PC-3 (cell line): ENCODE measurements at regions not wholly inside any gene's neighbourhood (a gene's known extent, or its start where the extent isn't known, plus 50 kb on each side); places are given as distances from the start of the nearest gene placed in this dataset.

Experiments
- ATAC-seq: fragments of 200-7000 bp; cut with Tn5 transposase; 2 replicates; pipeline ENCODE4 v1.9.1; 2020; ENCODE audit warnings: mild to moderate bottlenecking, moderate library complexity
- BruUV-seq: library from RNA; stranded (reverse); fragments of 400-500 nt; replicated peaks from 2 replicates; lab custom pipeline; 2021; lab: Mats Ljungman, UMichigan
- CTCF ChIA-PET: fragments of 300-600 bp; sonication (Branson Sonifier 250); formaldehyde crosslinking; loops from one replicate; lab custom pipeline; 2022; ENCODE audit warnings: antibody characterized with exemption; lab: Charles Lee
- POLR2A ChIA-PET: fragments of 300-600 bp; sonication (Branson Sonifier 250); formaldehyde crosslinking; loops from one replicate; lab custom pipeline; 2022; ENCODE audit warnings: antibody characterized with exemption; ENCODE audit not compliant: unreplicated experiment; lab: Charles Lee
- DNase-seq: peaks from one replicate; pipeline ENCODE4 v3.0.0-alpha.2; 2015
- H2AFZ ChIP-seq: fragments of 300-600 bp; sonication (generic); 2 replicates; pipeline ENCODE4 v1.6.0; 2016; ENCODE audit warnings: antibody characterized with exemption, low read length
- H3F3A ChIP-seq: fragments of 300-600 bp; sonication (generic); one replicate; pipeline ENCODE4 v1.6.0; 2017; ENCODE audit warnings: antibody characterized with exemption, low read length, control low read depth, mild to moderate bottlenecking; ENCODE audit not compliant: unreplicated experiment
- H3K27ac ChIP-seq: fragments of 300-600 bp; sonication (generic); 2 replicates; pipeline ENCODE4 v1.5.1; 2016; ENCODE audit warnings: mild to moderate bottlenecking, low read length
- H3K27me3 ChIP-seq: fragments of 300-600 bp; sonication (generic); 2 replicates; pipeline ENCODE4 v1.6.1; 2016; ENCODE audit warnings: low read length, mixed read lengths
- H3K36me3 ChIP-seq: fragments of 300-600 bp; sonication (generic); 2 replicates; pipeline ENCODE4 v1.6.1; 2016; ENCODE audit warnings: low read depth, mixed run types, low read length, mixed read lengths
- H3K4me1 ChIP-seq: fragments of 300-600 bp; sonication (generic); 2 replicates; pipeline ENCODE4 v1.5.1; 2016; ENCODE audit warnings: low read length; ENCODE audit not compliant: insufficient read depth
- H3K4me2 ChIP-seq: fragments of 300-600 bp; sonication (generic); 2 replicates; pipeline ENCODE4 v1.6.0; 2016; ENCODE audit warnings: low read length
- H3K4me3 ChIP-seq: fragments of 300-600 bp; sonication (generic); 2 replicates; pipeline ENCODE4 v1.5.1; 2016; ENCODE audit warnings: mild to moderate bottlenecking, low read length, mixed read lengths
- H3K79me2 ChIP-seq: fragments of 300-600 bp; sonication (generic); 2 replicates; pipeline ENCODE4 v1.6.1; 2017; ENCODE audit warnings: low read length, mixed read lengths
- H3K9ac ChIP-seq: fragments of 300-600 bp; sonication (generic); 2 replicates; pipeline ENCODE4 v1.6.0; 2016; ENCODE audit warnings: mild to moderate bottlenecking, low read length
- H3K9me2 ChIP-seq: fragments of 300-600 bp; sonication (generic); replicated peaks from 2 replicates; pipeline ENCODE4 v1.6.1; 2016; ENCODE audit warnings: mixed run types, low read length, mixed read lengths
- H3K9me3 ChIP-seq: fragments of 300-600 bp; sonication (generic); 2 replicates; pipeline ENCODE4 v1.6.1; 2016; ENCODE audit warnings: low read length, mixed read lengths
- H4K20me1 ChIP-seq: fragments of 300-600 bp; sonication (generic); 2 replicates; pipeline ENCODE4 v1.6.1; 2016; ENCODE audit warnings: low read length, mixed read lengths
- CTCF ChIP-seq: fragments of 300-600 bp; sonication (generic); conservative IDR thresholded peaks from 2 replicates; pipeline ENCODE4 v1.5.1; 2017; ENCODE audit warnings: antibody characterized with exemption, low read depth, mild to moderate bottlenecking, low read length
- EZH2 ChIP-seq: fragments of 300-600 bp; sonication (generic); IDR thresholded peaks from one replicate; pipeline ENCODE4 v1.6.1; 2017; ENCODE audit warnings: antibody characterized with exemption, mild to moderate bottlenecking, low read length; ENCODE audit not compliant: unreplicated experiment
- EZH2phosphoT487 ChIP-seq: fragments of 300-600 bp; sonication (generic); IDR thresholded peaks from 2 replicates; pipeline ENCODE4 v1.6.1; 2018; ENCODE audit warnings: mild to moderate bottlenecking, antibody characterized with exemption, low read length, borderline replicate concordance
- intact Hi-C: fragments of 100-400 bp; cut with micrococcal nuclease; formaldehyde crosslinking; loops from 2 replicates; pipeline ENCODE4 v1.9.0; 2023

GRCh38 chr1:73092383-73092782, 810.0 kb upstream of the NEGR1 start:
- Histone ChIP-seq H3K36me3 (no peaks in the 10 kb centered on the region), H2AFZ (no peak overlapping the region), H3F3A (no peaks in the 10 kb centered on the region), H3K4me3 (no peak overlapping the region), H3K27me3 (no peaks in the 10 kb centered on the region), H3K27ac (no peak overlapping the region), H3K79me2 (no peaks in the 10 kb centered on the region), H3K9me2 (no peaks in the 10 kb centered on the region), H4K20me1 (no peaks in the 10 kb centered on the region), H3K9me3 (no peaks in the 10 kb centered on the region), H3K4me1 (no peaks in the 10 kb centered on the region), H3K9ac (no peak overlapping the region), H3K4me2 (no peak overlapping the region)
- no peak for ATAC-seq
- ChIA-PET POLR2A (no interaction called here), CTCF (no interaction called here)
- no TSS peak for BruUV-seq
- TF ChIP-seq EZH2phosphoT487 (no peak), CTCF (no peak), EZH2 (no peak)
- no peak for DNase-seq
- intact Hi-C loops: no loop called here

GRCh38 chr1:73066866-73067265, 784.5 kb upstream of the NEGR1 start:
- intact Hi-C loops: loop anchor here (10.0 kb wide), 1 partner anchor 182 kb away; no protein-coding TSS in a partner anchor
- H3F3A ChIP-seq: no peaks in the 10 kb centered on the region
- BruUV-seq: no TSS peak

More at GRCh38 chr1:73066866-73067265, 784.5 kb upstream of the NEGR1 start:
- ATAC-seq (no peak), DNase-seq (no peak)
- Histone ChIP-seq H3K36me3 (no peaks in the 10 kb centered on the region), H3K4me1 (0 out of 2 replicates have a peak, but pooled peaks cover 5% of the 10 kb centered on the region), H4K20me1 (no peaks in the 10 kb centered on the region), H3K4me3 (no peak overlapping the region), H3K9ac (no peak overlapping the region), H3K9me2 (no peaks in the 10 kb centered on the region), H3K27ac (no peak overlapping the region), H3K4me2 (no peak overlapping the region), H3K9me3 (no peaks in the 10 kb centered on the region), H3K27me3 (no peaks in the 10 kb centered on the region), H2AFZ (no peak overlapping the region), H3K79me2 (no peaks in the 10 kb centered on the region)
- ChIA-PET CTCF (no interaction called here), POLR2A (no interaction called here)
- TF ChIP-seq CTCF: no peak
- TF ChIP-seq EZH2: no peak
- TF ChIP-seq EZH2phosphoT487: no peak
